Panc1 (cell line): ENCODE measurements at regions not wholly inside any gene's neighbourhood (a gene's known extent, or its start where the extent isn't known, plus 50 kb on each side); places are given as distances from the start of the nearest gene placed in this dataset.

Experiments
- POLR2AphosphoS5 ChIP-seq: IDR thresholded peaks from 2 replicates; pipeline ENCODE4 v1.6.1; 2012; ENCODE audit warnings: mild to moderate bottlenecking, low read depth, low read length, moderate library complexity
- SIN3A ChIP-seq: IDR thresholded peaks from 2 replicates; pipeline ENCODE4 v1.6.1; 2012; ENCODE audit warnings: low read depth, mild to moderate bottlenecking, low read length, moderate library complexity, borderline replicate concordance; ENCODE audit not compliant: insufficient read depth
- TCF7L2 ChIP-seq: IDR thresholded peaks from 2 replicates; pipeline ENCODE4 v1.6.1; 2011; ENCODE audit warnings: mild to moderate bottlenecking, low read depth, low read length, inconsistent platforms
- TF ChIP-seq, protein P1 (sequence below): fragments of 450-650 bp; IDR thresholded peaks from 2 replicates; pipeline ENCODE4 v1.5.1; 2017; ENCODE audit warnings: mild to moderate bottlenecking
- TF ChIP-seq, protein P2 (sequence below), 2 experiments: IDR thresholded peaks; 2 replicates each; pipeline ENCODE4 v1.6.1; 2011 to 2012; ENCODE audit warnings: low read depth in 2 of 2, control low read depth in 1 of 2, low read length in 1 of 2, mild to moderate bottlenecking in 1 of 2, moderate library complexity in 1 of 2; ENCODE audit not compliant: insufficient read depth in 1 of 2

DNA sequence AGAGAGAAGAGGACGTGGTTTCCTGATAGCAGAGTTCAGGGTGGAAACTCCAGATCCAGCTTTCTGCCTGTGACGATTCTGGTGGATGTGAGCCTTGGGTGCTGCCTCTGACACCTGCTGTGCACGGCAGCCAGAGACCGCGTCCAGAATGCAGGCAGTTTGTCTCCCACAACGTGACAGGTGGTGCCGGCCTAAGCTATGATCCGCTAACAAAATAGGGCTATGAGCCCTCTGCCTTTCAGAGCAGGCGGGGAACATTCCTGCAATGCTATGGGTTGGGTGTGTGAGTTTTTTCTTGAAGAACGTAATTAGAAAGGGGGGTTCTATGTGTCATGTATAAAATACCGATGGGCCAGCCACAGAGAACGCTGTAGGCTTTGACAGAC lies 297.3 kb upstream of the PRKCQ start:
- TF ChIP-seq, protein P1, sequence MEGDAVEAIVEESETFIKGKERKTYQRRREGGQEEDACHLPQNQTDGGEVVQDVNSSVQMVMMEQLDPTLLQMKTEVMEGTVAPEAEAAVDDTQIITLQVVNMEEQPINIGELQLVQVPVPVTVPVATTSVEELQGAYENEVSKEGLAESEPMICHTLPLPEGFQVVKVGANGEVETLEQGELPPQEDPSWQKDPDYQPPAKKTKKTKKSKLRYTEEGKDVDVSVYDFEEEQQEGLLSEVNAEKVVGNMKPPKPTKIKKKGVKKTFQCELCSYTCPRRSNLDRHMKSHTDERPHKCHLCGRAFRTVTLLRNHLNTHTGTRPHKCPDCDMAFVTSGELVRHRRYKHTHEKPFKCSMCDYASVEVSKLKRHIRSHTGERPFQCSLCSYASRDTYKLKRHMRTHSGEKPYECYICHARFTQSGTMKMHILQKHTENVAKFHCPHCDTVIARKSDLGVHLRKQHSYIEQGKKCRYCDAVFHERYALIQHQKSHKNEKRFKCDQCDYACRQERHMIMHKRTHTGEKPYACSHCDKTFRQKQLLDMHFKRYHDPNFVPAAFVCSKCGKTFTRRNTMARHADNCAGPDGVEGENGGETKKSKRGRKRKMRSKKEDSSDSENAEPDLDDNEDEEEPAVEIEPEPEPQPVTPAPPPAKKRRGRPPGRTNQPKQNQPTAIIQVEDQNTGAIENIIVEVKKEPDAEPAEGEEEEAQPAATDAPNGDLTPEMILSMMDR = no peak
- TF ChIP-seq, protein P2, sequence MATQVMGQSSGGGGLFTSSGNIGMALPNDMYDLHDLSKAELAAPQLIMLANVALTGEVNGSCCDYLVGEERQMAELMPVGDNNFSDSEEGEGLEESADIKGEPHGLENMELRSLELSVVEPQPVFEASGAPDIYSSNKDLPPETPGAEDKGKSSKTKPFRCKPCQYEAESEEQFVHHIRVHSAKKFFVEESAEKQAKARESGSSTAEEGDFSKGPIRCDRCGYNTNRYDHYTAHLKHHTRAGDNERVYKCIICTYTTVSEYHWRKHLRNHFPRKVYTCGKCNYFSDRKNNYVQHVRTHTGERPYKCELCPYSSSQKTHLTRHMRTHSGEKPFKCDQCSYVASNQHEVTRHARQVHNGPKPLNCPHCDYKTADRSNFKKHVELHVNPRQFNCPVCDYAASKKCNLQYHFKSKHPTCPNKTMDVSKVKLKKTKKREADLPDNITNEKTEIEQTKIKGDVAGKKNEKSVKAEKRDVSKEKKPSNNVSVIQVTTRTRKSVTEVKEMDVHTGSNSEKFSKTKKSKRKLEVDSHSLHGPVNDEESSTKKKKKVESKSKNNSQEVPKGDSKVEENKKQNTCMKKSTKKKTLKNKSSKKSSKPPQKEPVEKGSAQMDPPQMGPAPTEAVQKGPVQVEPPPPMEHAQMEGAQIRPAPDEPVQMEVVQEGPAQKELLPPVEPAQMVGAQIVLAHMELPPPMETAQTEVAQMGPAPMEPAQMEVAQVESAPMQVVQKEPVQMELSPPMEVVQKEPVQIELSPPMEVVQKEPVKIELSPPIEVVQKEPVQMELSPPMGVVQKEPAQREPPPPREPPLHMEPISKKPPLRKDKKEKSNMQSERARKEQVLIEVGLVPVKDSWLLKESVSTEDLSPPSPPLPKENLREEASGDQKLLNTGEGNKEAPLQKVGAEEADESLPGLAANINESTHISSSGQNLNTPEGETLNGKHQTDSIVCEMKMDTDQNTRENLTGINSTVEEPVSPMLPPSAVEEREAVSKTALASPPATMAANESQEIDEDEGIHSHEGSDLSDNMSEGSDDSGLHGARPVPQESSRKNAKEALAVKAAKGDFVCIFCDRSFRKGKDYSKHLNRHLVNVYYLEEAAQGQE (IDR thresholded peaks at IDR 0.05; ENCODE audit: insufficient read depth in 1 of 2, low read depth in 2 of 2, low read length in 1 of 2) = no peak
- no peak for TF ChIP-seq TCF7L2
- TF ChIP-seq POLR2AphosphoS5 = no peak
- TF ChIP-seq SIN3A = no peak
